Body of pancreas (tissue), 4 donors: ENCODE measurements at regions not wholly inside any gene's neighbourhood (a gene's known extent, or its start where the extent isn't known, plus 50 kb on each side); places are given as distances from the start of the nearest gene placed in this dataset.

Experiments used
- ATAC-seq: fragments of 150-250 bp; one replicate; pipeline ENCODE4 v1.9.1; 2016
- DNase-seq, 4 donors: peaks; one replicate each; pipeline ENCODE4 v3.0.0-alpha.2; 2019
- H3K27ac ChIP-seq, 4 donors: fragments of 200-600 bp; sonication (generic); 1 replicate in 3 of 4; 2 replicates in 1 of 4; pipeline versions ENCODE4 v1.5.1 to v1.6.1; 2016 to 2019; ENCODE audit warnings: mild to moderate bottlenecking in 1 of 4, mixed read lengths in 1 of 4, moderate library complexity in 1 of 4
- H3K27me3 ChIP-seq, 2 donors: fragments of 200-600 bp; sonication (generic); one replicate each; pipeline ENCODE4 v1.6.0; 2016; ENCODE audit warnings: mild to moderate bottlenecking in 1 of 2
- H3K36me3 ChIP-seq, 2 donors: fragments of 200-600 bp; sonication (generic); replicated peaks in 1 of 2; 2 replicates each; pipeline ENCODE4 v1.5.1; 2016; ENCODE audit warnings: low read depth in 2 of 2; ENCODE audit not compliant: insufficient read depth in 1 of 2
- H3K4me1 ChIP-seq: fragments of 200-600 bp; sonication (generic); one replicate; pipeline ENCODE4 v1.6.0; 2016
- H3K4me3 ChIP-seq, 2 donors: fragments of 200-600 bp; sonication (generic); 1 replicate in 1 of 2; 2 replicates in 1 of 2; pipeline ENCODE4 v1.5.1; 2016 to 2019
- H3K9me3 ChIP-seq, 3 donors: fragments of 200-600 bp; sonication (generic); 1 replicate in 2 of 3; 2 replicates in 1 of 3; pipeline ENCODE4 v1.5.1; 2016
- POLR2A ChIP-seq, 3 donors: fragments of 450-650 bp; IDR thresholded peaks; one replicate each; pipeline ENCODE4 v1.6.1; 2016; ENCODE audit warnings: antibody characterized with exemption in 3 of 3, mild to moderate bottlenecking in 2 of 3
- WGBS, 2 donors: methylation state at CpG; one replicate each; pipeline ENCODE4 v1.1.5; 2017; 5-methylcytosine and 5-hydroxymethylcytosine counted together
- intact Hi-C: fragments of 100-400 bp; cut with DNase I; formaldehyde crosslinking; loops from one replicate; pipeline ENCODE4 v1.15.1; 2023
- TF ChIP-seq, protein P1 (sequence below), 7 experiments: fragments of 450-650 bp in 4 of 7; fragments of 200-600 bp in 3 of 7; sonication (generic) in 3 of 7; IDR thresholded peaks; one replicate each; pipeline ENCODE4 v1.5.1; 2016 to 2019; ENCODE audit warnings: antibody characterized with exemption in 7 of 7

DNA sequence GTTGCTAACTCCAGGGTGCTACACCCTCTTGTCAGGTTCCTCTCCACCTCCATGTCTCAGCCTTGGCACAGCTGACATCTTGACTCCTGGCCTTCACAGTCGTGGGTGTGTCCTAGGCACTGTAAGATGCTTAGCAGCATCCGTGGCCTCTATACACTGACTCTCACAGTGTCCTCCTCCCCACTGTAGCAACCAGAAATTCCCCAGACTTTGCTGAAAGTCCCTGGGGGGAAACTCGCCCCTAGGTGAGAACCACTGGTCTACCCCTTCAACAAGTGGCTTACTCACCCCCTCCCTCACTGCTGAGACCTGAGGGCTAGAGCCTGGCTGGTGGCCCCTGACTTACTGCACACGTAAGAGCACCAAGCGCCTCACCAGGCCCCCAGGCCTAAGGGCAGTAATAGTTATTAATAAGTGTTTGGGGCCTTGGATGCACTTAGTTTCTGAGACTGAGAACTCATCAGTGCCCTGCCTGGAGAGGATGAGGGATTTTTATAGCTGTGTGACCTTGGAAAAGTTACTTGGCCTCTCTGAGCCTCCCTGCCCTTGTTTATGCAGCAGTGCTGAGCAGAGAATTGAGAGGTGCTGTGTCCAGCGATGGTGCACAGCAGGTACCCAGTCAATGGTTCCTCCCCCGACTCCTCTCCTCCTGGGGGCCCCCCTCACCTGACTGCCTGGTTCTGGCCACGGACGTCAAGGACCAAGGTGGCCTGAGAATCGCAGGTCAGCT, 67.1 kb downstream of the RMI2 start:
- Histone ChIP-seq H3K4me1 (no peaks in the 10 kb centered on the region), H3K27me3 (no peaks in the 10 kb centered on the region), H3K9me3 (no peaks in the 10 kb centered on the region), H3K27ac (no peak overlapping the region), H3K36me3 (no peaks in the 10 kb centered on the region), H3K4me3 (no peak overlapping the region)
- TF ChIP-seq, protein P1, sequence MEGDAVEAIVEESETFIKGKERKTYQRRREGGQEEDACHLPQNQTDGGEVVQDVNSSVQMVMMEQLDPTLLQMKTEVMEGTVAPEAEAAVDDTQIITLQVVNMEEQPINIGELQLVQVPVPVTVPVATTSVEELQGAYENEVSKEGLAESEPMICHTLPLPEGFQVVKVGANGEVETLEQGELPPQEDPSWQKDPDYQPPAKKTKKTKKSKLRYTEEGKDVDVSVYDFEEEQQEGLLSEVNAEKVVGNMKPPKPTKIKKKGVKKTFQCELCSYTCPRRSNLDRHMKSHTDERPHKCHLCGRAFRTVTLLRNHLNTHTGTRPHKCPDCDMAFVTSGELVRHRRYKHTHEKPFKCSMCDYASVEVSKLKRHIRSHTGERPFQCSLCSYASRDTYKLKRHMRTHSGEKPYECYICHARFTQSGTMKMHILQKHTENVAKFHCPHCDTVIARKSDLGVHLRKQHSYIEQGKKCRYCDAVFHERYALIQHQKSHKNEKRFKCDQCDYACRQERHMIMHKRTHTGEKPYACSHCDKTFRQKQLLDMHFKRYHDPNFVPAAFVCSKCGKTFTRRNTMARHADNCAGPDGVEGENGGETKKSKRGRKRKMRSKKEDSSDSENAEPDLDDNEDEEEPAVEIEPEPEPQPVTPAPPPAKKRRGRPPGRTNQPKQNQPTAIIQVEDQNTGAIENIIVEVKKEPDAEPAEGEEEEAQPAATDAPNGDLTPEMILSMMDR (IDR thresholded peaks at IDR 0.05), result no peak
- TF ChIP-seq POLR2A (IDR thresholded peaks at IDR 0.05), result no peak
- DNase-seq (no peak), ATAC-seq (no peak)
- intact Hi-C loops, result loop anchor here (10.0 kb wide), 2 partner anchors 232 to 392 kb away; no protein-coding TSS in a partner anchor
- WGBS, 2 donors, result 75 to 77% methylated on average over 5 to 8 of the region's 10 CpGs

DNA sequence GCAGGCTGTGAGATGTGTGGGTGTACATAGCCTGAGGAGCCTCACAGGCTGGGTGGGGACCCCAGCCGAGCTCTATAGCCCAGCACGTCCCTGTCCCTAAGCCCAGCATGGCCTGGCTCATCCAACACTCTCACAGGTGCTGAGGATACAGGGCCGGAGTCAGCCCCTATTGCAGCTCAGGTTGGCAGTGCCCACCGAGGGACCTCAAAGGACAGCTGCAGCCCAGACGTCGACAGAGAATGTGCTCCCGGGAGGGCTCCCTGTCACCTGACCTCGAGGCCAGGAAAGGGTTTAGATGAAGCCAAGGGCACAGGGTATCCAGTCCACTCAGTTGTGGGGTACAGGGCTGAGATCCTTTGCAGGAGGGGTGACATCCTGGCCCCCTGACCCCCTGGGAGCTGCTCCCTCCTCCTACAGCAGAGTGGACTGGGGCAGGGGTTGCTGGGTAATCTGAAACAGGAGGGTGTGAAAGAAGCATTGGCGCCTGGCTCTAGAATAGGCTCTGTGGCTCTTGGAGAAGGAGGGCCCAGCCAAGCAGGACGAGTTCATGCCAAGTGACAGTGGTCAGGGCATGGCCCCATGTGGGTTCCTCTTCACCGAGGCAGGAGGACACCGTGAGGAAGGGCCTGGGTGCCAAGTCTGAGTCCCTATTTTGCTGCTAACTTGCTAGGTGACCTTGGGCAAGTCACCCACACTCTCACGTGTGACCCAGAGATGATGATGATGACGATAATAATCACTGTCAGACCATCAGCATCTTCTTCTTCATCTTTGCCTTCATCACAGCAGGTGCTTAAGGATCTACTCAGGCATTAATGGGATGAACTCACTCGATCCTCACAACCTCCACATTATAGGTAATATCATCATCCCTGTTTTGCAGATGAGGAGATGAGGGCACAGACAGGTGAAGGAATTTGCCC, 68.0 kb downstream of the RMI2 start:
- Histone ChIP-seq H3K27ac (no peak overlapping the region), H3K4me1 (no peaks in the 10 kb centered on the region), H3K9me3 (no peaks in the 10 kb centered on the region), H3K36me3 (no peaks in the 10 kb centered on the region), H3K27me3 (no peaks in the 10 kb centered on the region), H3K4me3 (no peak overlapping the region)
- WGBS, 2 donors, result 76% methylated on average over 7 to 15 of the region's 15 CpGs
- TF ChIP-seq POLR2A (IDR thresholded peaks at IDR 0.05), result no peak
- TF ChIP-seq, protein P1 (IDR thresholded peaks at IDR 0.05), result no peak
- DNase-seq, result no peak
- no peak for ATAC-seq
- intact Hi-C loops, result loop anchor here (10.0 kb wide), 2 partner anchors 232 to 392 kb away; no protein-coding TSS in a partner anchor

DNA sequence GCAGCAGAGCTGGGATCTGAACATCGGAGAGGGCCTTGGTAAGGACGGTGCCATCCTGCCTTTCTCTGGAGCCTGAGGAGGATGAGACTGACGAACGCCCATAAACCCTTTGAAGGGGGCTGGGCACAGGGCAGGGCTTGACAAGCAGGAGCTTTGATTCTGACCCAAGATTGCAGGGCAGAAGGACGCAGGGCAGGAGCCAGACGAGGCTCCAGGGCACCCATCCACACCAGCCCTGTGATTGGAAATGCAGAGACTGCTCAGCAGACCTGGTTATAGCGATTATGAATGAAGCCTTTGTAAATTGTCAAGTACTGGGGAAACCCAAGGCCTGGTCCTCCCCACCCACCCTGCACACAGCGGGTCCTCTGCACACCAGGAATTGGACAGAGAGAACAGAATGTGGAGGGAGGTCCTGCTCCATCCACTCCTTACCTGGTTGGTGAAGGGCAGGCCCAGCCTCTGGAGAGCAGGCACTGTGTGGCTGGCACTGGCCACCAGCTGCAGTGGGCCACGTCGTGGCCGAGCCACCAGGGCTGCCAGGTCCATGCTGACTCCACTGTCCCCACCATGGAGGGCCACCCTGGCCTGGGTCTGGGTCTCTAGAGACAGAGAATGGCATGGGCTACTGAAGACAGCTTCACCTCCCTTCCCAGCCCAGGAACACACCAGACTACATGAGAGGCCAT, 68.8 kb downstream of the RMI2 start:
- DNase-seq (no peak), ATAC-seq (no peak)
- TF ChIP-seq, protein P1 (IDR thresholded peaks at IDR 0.05), result no peak
- no peak for TF ChIP-seq POLR2A (IDR thresholded peaks at IDR 0.05)
- Histone ChIP-seq H3K27me3 (no peaks in the 10 kb centered on the region), H3K27ac (no peak overlapping the region), H3K4me1 (no peaks in the 10 kb centered on the region), H3K9me3 (no peaks in the 10 kb centered on the region), H3K36me3 (no peaks in the 10 kb centered on the region), H3K4me3 (no peak overlapping the region)
- intact Hi-C loops, result loop anchor here (10.0 kb wide), 2 partner anchors 231 to 391 kb away; no protein-coding TSS in a partner anchor
- 80 to 84% methylated on average over 8 to 11 of the region's 11 CpGs for WGBS, 2 donors

DNA sequence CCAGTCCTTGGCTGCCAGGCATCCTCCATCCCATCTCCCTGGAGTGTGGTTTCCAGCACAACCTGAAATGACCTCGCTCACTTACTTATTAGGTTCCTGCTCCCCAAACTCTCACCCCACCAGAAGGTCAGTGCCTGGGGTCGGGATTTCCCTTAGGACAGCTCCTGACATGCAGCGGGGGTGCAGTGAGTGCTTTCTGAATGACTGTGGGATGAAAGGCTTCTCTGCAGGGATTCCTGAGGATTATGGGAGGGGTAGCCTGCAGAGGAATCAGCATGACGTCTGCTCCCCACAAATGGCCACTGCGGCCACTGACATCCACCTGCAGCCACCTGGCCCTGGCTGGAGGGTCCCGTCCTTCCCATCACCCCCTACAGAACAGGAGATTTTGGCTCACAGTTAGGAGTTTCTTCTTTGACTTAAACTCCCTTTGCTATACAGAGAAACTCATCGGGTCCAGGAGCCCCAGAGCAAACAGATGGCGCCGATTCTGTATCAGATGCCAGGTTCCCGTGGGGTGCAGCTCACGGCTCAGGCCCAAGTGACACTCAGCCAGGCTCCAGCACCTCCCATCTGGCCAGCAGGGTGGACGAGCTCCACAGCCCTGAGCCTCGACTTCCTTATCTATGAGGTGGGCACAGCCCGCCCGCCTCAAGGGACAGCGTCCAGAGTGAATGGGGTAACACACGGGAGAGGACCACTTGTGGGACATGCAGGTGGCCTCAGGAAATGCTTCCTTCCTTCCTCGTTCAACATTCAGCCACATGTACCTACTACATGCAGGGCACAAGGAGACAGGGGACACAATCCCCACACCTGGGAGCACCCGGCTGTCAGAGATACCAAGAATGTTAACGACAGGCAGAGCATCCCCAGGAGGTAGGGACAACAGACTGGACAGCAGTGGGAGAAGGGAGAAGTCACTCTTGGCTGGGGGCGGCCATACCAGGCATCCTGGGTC, 69.8 kb downstream of the RMI2 start:
- no peaks in the 10 kb centered on the region for H3K36me3 ChIP-seq
- H3K4me3 ChIP-seq, result no peak overlapping the region
- intact Hi-C loops, result loop anchor here (10.0 kb wide), 2 partner anchors 230 to 390 kb away; no protein-coding TSS in a partner anchor
- no peak for DNase-seq
- no peaks in the 10 kb centered on the region for H3K4me1 ChIP-seq
- no peak for TF ChIP-seq POLR2A (IDR thresholded peaks at IDR 0.05)
- TF ChIP-seq, protein P1 (IDR thresholded peaks at IDR 0.05), result no peak
- ATAC-seq, result no peak
- no peaks in the 10 kb centered on the region for H3K9me3 ChIP-seq
- WGBS, 2 donors, result 58 to 68% methylated on average over 10 to 21 of the region's 21 CpGs
- no peaks in the 10 kb centered on the region for H3K27me3 ChIP-seq
- no peak overlapping the region for H3K27ac ChIP-seq
